ENCODE measurements at regions not wholly inside any gene's neighbourhood (a gene's known extent, or its start where the extent isn't known, plus 50 kb on each side); places are given as distances from the start of the nearest gene placed in this dataset.

DNA sequence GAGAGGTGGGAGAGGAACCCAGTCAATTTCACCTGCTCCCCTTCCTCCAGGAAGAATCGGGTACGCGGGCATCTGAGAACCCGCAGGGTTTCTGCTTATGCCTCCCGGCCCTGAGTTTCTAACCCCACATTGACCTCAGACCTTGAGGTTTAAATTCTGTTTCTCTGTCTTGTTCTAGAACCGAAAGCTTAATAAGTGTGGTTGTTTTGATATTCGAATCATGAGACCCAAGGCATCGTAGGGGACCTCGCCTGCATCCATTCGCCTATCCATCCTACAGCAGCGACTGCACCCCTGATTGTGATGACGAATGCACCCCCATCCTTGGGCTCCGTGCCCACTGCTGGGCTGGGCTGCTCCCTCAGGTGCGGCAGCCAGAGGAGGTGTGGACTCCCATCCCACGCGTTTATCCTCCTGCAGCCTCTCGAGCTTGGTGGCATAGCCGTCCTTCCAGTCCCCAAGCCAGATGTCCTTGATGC lies 80.8 kb upstream of the IER5L start:
- BruUV-seq (replicated peaks), result no TSS peak
- Histone ChIP-seq H3K9me3 (ENCODE audit: control insufficient read depth in 1 of 2, insufficient read depth in 1 of 2, low read depth in 1 of 2, low read length in 2 of 2) (no peaks in the 10 kb centered on the region), H3K4me1 (ENCODE audit: control insufficient read depth in 1 of 2, insufficient read depth in 2 of 2, low read length in 2 of 2) (peaks cover 3 to 41% of the 10 kb centered on the region in 2 experiments), H3K4me3 (replicated peaks in 1 of 2; ENCODE audit: low read depth in 1 of 2, low read length in 2 of 2) (no peak overlapping the region), H2AFZ (ENCODE audit: low read depth, low read length, poor library complexity, severe bottlenecking) (peak overlapping the region; percentile 74), H3K79me2 (ENCODE audit: insufficient read depth, low read length) (no peaks in the 10 kb centered on the region), H3K4me2 (ENCODE audit: low read length) (peak overlapping the region; percentile 27; the same call in 1 of the 2 replicates), H3K9ac (ENCODE audit: low read length) (no peak overlapping the region), H3K36me3 (ENCODE audit: control insufficient read depth in 1 of 2, insufficient read depth in 2 of 2, low read length in 2 of 2) (no peaks in the 10 kb centered on the region), H3K9me2 (ENCODE audit: insufficient read depth) (no peaks in the 10 kb centered on the region), H3K27ac (ENCODE audit: low read depth, low read length) (no peak overlapping the region), H4K20me1 (ENCODE audit: insufficient read depth) (no peaks in the 10 kb centered on the region), H3K27me3 (ENCODE audit: insufficient read depth, low read length) (no peaks in the 10 kb centered on the region)
- TF ChIP-seq SP1 (IDR thresholded peaks at IDR 0.05; ENCODE audit: low read depth), result no peak
- no peak for TF ChIP-seq FOSL1 (IDR thresholded peaks at IDR 0.05; ENCODE audit: low read depth)
- TF ChIP-seq POLR2AphosphoS5 (IDR thresholded peaks at IDR 0.05; ENCODE audit: low read depth, low read length), result no peak
- TF ChIP-seq, protein P1, sequence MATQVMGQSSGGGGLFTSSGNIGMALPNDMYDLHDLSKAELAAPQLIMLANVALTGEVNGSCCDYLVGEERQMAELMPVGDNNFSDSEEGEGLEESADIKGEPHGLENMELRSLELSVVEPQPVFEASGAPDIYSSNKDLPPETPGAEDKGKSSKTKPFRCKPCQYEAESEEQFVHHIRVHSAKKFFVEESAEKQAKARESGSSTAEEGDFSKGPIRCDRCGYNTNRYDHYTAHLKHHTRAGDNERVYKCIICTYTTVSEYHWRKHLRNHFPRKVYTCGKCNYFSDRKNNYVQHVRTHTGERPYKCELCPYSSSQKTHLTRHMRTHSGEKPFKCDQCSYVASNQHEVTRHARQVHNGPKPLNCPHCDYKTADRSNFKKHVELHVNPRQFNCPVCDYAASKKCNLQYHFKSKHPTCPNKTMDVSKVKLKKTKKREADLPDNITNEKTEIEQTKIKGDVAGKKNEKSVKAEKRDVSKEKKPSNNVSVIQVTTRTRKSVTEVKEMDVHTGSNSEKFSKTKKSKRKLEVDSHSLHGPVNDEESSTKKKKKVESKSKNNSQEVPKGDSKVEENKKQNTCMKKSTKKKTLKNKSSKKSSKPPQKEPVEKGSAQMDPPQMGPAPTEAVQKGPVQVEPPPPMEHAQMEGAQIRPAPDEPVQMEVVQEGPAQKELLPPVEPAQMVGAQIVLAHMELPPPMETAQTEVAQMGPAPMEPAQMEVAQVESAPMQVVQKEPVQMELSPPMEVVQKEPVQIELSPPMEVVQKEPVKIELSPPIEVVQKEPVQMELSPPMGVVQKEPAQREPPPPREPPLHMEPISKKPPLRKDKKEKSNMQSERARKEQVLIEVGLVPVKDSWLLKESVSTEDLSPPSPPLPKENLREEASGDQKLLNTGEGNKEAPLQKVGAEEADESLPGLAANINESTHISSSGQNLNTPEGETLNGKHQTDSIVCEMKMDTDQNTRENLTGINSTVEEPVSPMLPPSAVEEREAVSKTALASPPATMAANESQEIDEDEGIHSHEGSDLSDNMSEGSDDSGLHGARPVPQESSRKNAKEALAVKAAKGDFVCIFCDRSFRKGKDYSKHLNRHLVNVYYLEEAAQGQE (IDR thresholded peaks at IDR 0.05; ENCODE audit: low read depth), result no peak
- TF ChIP-seq CEBPB (IDR thresholded peaks at IDR 0.05; ENCODE audit: low read depth), result no peak
- TF ChIP-seq, protein P2, sequence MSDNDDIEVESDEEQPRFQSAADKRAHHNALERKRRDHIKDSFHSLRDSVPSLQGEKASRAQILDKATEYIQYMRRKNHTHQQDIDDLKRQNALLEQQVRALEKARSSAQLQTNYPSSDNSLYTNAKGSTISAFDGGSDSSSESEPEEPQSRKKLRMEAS (IDR thresholded peaks at IDR 0.05), result no peak
- no peak for TF ChIP-seq RAD21 (IDR thresholded peaks at IDR 0.05; ENCODE audit: low read depth)
- TF ChIP-seq TCF7L2 (IDR thresholded peaks at IDR 0.05; ENCODE audit: borderline replicate concordance, extremely low read depth, insufficient read depth, insufficient read length), result no peak
- no peak for TF ChIP-seq YY1 (IDR thresholded peaks at IDR 0.05; ENCODE audit: extremely low read depth, insufficient replicate concordance, low read depth, low read length)
- TF ChIP-seq EGR1 (IDR thresholded peaks at IDR 0.05; ENCODE audit: low read depth), result no peak
- no peak for TF ChIP-seq CBX3 (IDR thresholded peaks at IDR 0.05; ENCODE audit: low read depth)
- TF ChIP-seq SRF (IDR thresholded peaks at IDR 0.05; ENCODE audit: low read depth), result no peak
- ChIA-PET POLR2A (interaction anchor here (0.6 to 1.0 kb wide), 2 partner anchors 80 to 82 kb away, joined by 3 read pairs; partner anchors contain the start of gene IER5L), RAD21 (ENCODE audit: low non-redundant PET in 1 of 2, low total read pairs in 2 of 2, uncharacterized antibody in 2 of 2, unreplicated experiment in 2 of 2) (no interaction called here), CTCF (no interaction called here)
- intact Hi-C loops (cut with micrococcal nuclease), result no loop called here
- ATAC-seq (no peak), DNase-seq (ENCODE audit: low read depth, low spot score) (no peak)
